NCI-H1694 treated with DMSO at 0.1 percent for 48 hours (cell line): ENCODE measurements at regions not wholly inside any gene's neighbourhood (a gene's known extent, or its start where the extent isn't known, plus 50 kb on each side); places are given as distances from the start of the nearest gene placed in this dataset.
"Not testable (repeated sequence)": the region's sequence is repeated elsewhere in the genome, so short reads cannot be mapped to it uniquely, and the experiment has no call there.

Source experiments
- DNase-seq: peaks from one replicate; lab custom pipeline; 2025; lab: John Stamatoyannopoulos, UW

DNA sequence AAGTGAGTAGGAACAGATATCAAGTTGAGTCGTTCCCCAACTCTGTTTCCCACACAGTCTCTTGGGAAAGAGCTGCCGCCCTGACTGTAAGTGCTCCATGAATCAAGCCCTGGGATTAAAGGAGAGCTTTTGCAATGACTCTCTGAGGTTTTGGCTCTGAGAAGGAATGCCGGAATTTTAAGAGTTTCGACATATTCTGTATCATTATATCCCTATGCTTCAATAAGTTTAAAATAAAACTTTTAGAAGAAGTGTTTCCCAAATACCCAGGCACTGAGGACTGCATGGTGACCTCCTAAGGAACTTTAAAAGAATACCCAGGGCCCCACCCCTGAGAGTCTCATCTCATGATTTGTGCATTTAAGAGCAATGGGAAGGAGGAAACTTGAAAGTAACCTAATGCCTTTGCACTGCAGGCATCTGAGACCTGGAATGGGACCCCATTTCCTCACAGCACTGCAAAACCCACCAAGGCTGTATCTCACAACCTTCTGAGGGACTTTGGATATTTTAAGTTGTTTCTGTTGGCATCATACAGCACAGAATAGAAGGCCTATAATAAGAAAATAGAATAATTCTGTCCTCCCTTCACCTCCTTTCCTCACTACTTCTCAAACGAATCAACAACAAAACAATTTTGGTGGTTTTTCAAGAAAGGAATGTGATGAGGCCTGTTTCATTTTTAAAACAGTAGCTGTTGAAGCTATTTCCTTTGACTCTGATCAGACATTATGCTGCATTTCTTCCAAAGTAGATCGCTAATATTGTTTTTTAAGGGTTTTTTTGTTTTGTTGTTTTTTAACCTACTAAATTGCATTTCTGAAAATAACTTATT is 121.2 kb downstream of the GASK1B start:
- no peak for DNase-seq

DNA sequence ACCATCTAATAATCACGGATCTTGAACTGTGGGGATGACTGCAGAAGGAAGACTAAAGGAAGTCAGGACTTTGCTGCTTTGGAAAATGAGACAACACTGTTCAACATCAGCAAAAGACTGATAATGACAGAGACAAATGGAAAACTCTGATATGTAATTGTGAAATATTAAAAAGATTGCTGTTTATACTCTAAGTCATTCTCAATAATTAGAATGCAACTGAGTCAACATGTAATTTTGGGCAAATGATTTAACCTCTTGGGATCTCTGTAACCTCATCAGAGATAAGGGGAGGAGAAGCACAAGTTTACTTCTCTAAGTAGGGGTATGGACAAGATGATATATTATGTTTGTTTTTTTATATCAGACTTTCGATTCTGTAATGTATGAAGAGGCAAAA is 121.9 kb downstream of the GASK1B start:
- DNase-seq, result no peak

DNA sequence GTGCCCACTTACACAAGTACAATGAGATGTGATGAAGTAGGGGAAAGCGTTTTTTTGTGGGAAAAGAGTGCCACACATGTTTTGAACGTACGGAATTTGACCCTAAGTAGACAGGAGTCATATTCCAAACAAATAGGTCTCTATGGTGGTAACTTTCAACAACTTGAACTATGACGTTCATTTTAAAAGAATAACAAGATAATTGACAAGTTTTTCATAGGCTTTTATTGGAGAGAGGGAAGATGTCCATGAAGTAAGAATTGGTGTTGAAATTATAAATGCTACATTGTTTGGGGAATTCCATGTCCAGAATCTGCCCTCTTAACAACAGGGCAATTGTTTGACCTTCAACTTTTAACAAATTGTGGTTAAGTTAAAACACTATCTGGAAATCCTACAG is 126.5 kb downstream of the GASK1B start:
- no peak for DNase-seq

DNA sequence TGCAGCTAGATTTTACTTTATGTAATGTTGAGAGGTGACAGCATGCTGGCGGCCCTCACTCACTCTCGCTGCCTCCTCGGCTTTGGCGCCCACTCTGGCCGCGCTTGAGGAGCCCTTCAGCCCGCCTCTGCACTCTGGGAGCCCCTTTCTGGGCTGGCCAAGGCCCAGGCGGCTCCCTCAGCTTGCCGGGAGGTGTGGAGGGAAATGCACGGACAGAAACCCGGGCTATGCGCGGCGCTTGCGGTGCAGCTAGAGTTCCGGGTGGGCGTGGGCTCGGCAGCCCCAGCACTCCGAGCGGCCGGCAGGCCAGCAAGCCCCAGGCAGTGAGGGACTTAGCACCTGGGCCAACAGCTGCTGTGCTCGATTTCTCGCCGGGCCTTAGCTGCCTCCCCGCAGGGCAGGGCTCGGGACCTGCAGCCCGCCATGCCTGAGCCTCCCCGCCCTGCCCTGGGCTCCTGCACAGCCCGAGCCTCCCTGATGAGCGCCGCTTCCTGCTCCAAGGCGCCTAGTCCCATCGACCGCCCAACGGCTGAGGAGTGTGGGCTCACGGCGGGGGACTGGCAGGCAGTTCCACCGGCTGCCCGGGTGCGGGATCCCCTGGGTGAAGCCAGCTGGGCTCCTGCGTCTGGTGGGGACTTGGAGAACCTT is 128.7 kb downstream of the GASK1B start:
- no peak for DNase-seq

DNA sequence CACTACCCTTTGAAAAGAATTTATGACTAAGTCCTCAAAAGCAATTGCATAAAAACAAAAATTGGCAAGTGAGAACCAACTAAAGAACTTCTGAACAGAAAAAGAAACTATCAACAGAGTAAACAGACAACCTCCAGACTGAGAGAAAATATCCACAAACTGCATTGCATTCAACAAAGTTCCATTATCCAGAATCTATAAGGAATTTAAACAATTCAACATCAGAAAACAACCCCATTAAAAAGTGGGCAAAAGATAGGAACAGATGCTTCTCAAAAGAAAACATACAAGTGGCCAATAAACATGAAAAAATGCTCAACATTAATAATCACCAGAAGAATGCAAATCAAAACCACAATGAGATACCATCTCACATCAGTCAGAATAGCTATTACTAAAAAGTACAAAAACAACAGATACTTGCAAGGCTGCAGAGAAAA is 130.2 kb downstream of the GASK1B start:
- DNase-seq, result no peak

DNA sequence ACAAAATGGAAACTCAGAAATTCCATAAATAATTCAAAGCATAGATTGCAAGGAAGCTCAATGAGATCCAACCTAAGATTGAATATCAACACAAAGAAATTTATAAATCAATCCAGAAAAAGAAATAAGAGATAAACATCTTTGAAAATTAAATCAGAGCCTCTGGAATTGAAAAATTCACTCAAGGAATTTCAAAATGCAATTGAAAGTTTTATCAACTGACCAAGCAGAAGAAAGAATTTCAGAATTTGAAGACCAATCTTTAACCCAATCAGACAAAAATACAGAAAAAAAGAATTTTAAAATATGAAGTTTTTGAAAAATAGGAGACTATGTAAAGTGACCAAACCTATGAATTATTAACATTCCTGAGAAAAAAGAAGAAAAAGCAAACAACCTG is 134.1 kb downstream of the GASK1B start:
- DNase-seq, result no peak

DNA sequence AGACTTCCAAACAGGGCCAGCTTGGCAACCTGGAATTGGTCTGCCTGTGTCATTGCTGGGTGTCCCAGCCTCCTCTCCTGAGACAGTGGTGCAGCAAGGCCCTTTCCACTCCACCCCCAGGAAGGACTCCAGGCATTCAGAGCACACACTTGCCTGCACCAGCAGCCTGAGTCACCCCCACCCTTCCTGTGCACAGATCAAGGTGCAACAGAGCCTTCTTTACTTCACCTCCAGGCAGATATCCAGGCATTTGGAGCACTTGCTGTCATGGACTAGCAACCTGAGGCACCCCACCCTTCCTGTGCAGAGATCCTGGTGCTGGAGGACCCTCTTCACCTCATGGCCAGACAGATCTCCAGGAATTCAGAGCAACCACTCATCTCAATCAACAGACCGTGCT is 135.8 kb downstream of the GASK1B start:
- DNase-seq, result no peak

DNA sequence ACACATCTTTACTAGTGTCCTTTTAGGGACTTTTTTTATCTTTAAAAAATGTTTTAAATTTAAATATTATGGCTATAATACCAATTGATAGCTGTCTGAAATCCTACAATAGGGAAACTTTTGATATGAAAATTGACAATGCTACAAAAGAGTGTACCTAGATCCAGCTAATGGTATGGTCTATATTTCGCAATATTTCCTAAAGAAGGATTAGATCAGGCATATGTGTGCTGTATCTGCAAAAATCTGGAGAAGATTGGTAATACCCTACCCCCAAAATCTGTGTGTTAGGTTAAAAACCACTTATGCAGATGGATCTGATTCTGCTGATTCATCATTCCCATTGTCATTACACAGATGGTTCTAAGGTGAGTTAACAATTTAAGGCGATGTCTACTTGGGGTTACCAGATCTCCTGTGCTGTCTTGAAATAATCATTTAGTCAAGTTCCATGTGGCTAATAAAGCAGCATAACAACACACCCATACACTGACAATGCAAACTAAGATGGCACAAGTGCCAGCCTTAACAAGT is 137.1 kb downstream of the GASK1B start:
- no peak for DNase-seq

DNA sequence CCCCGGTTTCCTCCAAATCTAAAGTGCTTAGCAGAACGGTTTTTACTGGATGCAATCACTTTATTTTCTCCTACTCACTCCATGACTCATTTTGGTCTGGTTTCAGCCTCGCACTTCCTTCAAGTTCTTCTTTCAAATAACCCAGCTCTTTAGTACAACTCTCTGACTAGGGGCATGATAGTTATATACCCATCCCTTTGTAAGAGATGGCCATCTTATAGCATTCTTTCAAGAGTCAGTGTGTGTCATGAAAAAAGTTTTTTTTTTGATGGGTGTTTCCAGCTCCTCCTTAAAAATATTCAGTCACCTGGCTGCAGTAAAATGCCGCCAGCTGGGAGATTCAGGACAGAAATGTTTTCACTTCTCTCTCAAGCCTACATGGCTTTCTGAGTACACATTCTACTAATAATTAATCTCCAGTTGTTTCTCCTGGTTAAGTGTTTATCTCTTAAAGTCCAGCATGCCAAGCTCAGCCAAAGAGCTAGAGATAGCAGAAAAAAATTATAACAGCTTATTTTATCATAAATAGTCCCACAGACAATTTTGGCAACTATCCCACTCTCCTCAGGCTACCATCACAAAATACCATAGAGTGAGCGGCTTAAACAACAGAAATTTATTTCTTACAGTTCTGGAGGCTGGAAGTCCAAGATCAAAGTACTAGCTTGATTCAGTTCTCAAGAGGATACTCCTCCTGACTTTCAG is 139.3 kb downstream of the GASK1B start:
- no peak for DNase-seq

DNA sequence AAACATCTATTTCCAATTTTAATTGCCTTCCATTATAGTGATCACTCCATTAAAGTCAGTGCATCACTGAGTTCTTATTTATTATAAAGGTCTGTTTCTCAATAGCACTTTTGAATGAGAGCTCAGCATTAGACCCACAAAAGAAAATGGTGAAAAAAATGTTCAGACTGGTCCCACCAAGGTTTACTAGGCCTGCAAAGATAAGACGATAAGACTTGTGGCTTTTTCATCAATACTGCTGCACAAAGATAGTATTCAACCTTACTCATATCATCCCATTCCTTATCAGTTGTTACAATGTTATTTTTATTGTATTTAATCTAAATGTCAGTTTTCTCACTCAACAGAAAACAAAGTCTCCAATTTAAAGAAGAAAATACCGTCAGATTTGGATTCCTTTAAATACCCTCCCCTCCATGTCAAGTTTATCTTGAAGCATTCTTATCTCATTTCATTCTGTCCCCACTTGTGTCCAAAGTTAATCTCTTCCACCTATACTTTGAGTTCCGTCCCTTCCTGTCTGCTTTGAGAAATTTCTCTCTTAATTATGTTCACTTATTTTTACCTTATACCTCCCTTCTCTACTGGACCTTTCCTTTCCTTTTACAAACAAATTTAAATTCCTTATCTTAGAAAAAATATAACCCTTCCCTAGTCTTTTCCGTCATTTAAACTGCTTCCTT is 140.0 kb downstream of the GASK1B start:
- DNase-seq, result no peak

DNA sequence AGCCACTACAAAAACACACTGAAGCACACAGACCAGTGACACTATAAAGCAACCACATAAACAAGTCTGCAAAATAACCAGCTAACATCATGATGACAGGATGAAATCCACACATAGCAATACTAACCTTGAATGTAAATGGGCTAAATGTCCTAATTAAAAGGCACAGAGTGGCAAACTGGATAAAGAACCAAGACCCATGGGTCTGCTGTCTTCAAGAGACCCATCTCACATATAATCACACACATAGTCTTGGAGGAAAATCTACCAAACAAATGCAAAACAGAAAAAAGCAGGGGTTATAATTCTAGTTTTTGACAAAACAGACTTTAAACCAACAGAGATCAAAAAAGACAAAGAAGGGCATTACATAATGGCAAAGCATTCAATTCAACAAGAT is 144.4 kb downstream of the GASK1B start:
- not testable (repeated sequence) for DNase-seq

DNA sequence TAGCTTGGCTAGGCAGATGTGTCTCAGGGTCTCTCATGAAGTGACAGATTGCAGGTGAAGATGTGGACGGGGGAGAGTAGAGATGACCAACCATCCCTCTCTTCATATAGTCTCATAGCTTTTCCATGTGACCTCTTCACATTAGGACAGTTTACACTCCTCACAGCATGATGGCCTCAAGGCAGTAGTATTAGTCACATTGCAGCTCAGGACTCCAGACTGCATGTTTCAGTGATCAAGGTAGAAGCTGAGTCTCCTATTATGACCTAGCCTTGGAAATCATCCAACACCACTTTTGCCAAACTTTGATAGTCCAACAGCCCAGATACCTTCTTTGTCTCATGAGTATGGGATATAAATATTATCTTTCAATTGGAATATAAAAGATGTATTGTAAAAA is 147.7 kb downstream of the GASK1B start:
- no peak for DNase-seq

DNA sequence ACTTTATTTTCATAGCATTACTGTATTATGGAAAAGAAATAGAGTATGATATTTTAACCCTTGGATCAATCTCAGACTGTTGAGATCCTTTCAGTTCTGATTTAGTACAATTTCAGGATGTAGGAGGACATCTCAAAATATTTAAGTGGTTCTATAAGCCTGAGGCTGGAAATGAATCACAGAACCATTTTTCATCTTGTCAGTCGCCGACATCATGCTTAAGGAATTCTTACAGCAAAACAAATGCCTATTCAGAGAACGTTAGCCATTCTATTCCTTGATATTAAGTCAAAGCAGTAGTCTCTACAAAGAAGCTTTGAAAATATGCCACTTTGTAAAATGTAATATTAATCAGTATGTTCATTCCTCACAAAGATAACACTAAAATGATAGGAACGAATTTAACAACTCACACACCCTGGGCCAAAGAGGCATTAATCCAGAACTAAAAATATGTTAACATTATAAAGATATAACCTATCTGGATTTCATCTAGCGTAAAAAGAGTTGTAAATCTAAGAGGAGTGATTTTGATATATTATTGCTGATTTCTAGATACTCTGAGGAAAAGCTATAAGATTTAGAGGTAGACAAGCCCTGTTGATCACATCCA is 152.0 kb downstream of the GASK1B start:
- no peak for DNase-seq

DNA sequence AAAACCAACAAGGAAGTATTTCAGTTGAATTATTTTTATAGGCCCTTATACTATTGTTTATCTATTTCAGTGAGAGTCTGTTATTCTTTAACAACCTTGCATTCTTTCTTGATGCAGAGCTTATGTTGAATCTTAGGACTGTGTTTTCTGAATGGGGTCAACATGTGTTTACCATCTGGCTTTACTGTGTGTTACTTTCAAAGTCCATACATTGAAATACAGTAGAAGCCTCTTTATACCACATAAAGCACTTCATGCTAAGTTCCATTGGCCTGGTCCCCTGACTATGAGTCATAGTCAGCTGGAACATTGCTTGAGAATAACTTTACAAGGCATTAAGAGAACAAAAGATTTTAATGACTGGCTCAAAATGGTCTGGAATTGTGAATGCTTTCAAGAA is 152.6 kb downstream of the GASK1B start:
- no peak for DNase-seq

DNA sequence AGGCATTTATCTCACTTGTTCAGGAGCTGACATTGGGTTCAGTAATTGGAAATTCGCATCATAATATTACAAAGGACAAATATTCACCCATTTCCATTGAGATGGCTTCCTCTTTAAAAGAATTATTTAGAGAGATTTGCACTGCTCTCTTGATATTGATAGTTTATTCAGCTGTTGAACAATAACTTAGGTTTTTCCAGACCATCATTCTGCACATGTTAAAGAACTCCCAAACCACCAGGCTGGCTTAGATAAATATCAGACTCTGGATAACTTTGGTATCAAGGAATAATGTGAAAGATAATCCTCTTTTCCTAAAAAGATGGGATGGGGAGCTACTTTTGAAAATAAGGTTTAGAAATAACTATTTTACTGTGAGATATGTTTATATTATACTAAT is 154.0 kb downstream of the GASK1B start:
- no peak for DNase-seq

DNA sequence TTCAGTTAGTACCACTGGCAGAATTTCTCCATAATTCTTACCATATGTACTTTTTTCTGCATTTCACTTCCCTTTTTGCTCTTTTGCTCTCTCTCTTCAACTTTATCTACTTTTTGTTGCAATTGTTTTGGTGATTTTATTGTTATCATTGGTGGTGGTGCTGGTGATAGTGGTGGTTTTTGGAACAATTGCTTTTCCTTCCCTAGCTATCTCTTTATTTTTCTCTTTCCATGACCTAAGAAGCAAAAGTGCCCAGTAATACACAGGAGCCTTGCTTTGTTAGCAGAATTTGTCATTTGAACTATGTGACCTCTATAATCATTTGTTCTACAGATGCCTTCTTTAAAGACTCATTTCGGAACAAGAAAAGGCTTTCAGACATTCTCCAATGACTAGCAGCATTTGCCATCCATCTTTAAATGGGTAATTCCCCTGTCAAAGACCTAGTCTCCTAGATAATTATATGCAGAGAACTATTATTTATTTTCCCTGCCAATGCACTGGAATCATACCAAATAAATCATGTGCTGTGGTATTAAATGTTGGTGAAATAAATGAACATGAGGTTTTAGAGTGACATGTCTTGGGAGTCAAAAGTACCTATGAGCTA is 154.5 kb downstream of the GASK1B start:
- DNase-seq, result no peak

DNA sequence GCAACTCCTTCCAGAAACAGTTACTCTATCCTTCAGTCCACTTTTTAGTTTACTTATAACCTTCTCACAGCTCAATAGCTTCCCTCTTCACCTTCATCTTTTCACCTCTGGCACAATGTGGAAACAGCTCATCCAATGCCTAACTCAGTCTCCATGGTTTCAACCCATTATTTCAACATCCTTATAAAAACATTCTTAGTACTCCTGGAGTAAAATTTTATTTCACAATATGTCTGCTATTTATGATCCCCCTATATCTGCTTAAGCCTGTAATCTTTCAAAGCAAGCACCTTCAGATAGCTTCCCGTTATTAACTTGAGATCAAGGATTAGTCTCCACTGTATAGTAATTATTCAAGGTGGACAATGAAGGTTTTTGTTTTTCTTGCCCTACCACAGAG is 156.3 kb downstream of the GASK1B start:
- no peak for DNase-seq

DNA sequence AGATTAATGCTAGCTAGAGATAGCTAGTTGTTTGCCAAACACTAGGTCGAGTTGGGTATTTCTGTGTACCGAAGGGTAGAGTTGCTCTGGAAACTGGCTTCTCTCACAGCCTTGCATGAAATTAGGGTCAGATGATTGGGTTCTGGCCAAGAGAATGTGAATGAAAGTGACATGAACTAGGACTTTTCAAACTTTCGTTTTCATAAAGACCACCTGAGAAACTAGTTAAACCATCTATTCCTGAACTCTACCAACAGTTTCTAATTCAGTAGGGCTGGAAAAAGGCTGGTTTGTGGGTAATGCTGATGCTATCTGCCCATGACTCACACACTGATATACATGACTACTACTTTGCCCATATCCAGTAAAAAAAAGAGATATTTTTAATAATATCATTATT is 157.6 kb downstream of the GASK1B start:
- DNase-seq, result no peak

DNA sequence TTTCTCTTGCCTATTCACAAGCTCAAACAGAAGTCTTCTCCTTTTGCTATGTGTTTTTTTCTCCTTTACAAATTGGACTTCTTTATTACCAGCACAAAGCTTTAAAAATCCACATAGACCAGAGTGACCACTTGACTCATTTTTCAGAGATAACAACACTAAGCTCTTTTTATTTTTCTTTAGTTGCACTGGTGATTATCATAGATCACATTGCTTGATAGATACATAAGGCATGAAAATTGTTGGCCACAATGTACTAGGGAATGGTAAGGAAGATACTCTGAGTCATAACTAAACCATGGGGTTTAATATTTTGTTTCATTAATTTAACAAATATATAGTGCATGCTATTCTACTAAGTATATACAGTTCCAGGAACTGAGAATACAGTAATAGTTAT is 159.0 kb downstream of the GASK1B start:
- no peak for DNase-seq

DNA sequence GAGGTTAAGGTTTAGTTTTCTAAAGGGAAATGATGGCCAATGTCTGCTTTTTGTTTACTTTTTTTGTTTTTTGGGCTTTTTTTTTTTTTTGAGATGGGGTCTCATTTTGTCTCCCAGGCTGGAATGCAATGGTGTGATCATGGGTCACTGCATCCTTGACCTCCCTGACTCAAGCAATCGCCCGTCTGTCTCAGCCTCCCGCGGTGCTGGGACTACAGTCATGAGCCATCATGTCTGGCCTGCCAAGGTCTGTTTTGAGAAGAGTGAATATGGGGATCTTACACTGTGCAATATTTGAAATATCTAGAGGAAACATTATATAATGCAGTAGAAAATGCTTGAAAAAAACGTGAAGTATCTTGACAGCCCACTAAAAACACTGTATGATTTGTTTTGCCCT is 162.5 kb downstream of the GASK1B start:
- DNase-seq, result no peak

DNA sequence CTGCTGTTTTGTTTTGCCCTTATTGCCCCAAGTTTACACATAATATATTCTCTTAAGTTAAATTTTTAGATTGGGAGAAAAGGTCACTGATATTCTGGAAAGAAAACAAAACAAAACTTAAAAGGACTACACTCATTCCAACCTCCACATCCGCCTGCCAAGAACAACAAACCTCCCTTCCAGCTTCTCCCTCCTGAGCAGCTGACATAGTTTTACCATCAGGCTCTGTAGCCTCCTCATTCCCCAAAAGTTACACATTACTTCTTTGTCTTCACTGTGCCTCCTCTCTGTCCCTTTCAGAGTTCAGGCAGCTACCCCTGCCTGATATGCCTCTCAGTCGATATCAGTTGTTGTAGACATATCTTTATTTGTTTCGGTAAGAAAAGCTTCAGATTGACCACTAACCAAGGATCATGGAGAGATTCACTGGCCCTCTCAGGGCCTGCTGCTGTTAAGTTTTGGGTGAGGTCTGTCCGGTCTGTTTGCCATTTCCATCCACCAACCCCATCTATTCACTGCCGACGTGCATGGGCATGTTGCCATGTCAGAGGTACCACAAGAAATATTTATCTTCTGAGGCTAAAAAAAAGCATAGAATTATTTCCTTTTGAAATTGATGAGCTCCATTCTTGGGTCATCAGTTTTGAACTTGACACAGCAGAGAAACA is 164.1 kb downstream of the GASK1B start:
- DNase-seq, result no peak
